GM12878 (cell line): ENCODE measurements at regions not wholly inside any gene's neighbourhood (a gene's known extent, or its start where the extent isn't known, plus 50 kb on each side); places are given as distances from the start of the nearest gene placed in this dataset.
"Not testable (repeated sequence)": the region's sequence is repeated elsewhere in the genome, so short reads cannot be mapped to it uniquely, and the experiment has no call there.

Source experiments
- ATAC-seq: fragments of 200-7000 bp; cut with Tn5 transposase; 3 replicates; pipeline ENCODE4 v1.9.1; 2020; ENCODE audit warnings: mild to moderate bottlenecking, moderate library complexity
- BruUV-seq: library from RNA; stranded (reverse); fragments of 400-500 nt; replicated peaks from 2 replicates; lab custom pipeline; 2021; lab: Mats Ljungman, UMichigan
- CTCF ChIA-PET: fragments of 300-600 bp; sonication (Branson Sonifier 250); formaldehyde crosslinking; extraction: SDS; loops from one replicate; lab custom pipeline; 2021; ENCODE audit warnings: inconsistent platforms; lab: Yijun Ruan, JAX
- POLR2A ChIA-PET: fragments of 350-600 bp; formaldehyde crosslinking; extraction: SDS; loops from one replicate; lab custom pipeline; 2021; ENCODE audit warnings: inconsistent platforms; lab: Charles Lee
- RAD21 ChIA-PET: fragments of 300-600 bp; sonication (Branson Sonifier 250); formaldehyde crosslinking; loops from one replicate; lab custom pipeline; 2023; ENCODE audit warnings: antibody characterized with exemption; ENCODE audit not compliant: unreplicated experiment; lab: Charles Lee
- SMC1A ChIA-PET: fragments of 300-600 bp; sonication (Branson Sonifier 250); formaldehyde crosslinking; loops from one replicate; lab custom pipeline; 2023; ENCODE audit not compliant: unreplicated experiment, uncharacterized antibody; lab: Charles Lee
- DNase-seq: peaks from one replicate; pipeline ENCODE4 v3.0.0-alpha.2; 2011; ENCODE audit warnings: low read depth, low spot score
- FAIRE-seq: peaks from 3 replicates; lab custom pipeline; 2011; peaks lifted over from hg19 to GRCh38; lab: Jason Lieb, UNC
- H2AFZ ChIP-seq: 2 replicates; pipeline ENCODE4 v1.6.0; 2011; ENCODE audit warnings: low read depth, low read length, control low read depth; ENCODE audit not compliant: control insufficient read depth
- H3K27ac ChIP-seq: 2 replicates; pipeline ENCODE4 v1.5.1; 2011; ENCODE audit warnings: control low read depth; ENCODE audit not compliant: control insufficient read depth, insufficient read depth
- H3K27me3 ChIP-seq, 2 experiments: replicated peaks in 1 of 2; 2 replicates each; pipeline versions ENCODE4 v1.6.0 to v1.6.1; 2011; ENCODE audit warnings: low read length in 1 of 2; ENCODE audit not compliant: control insufficient read depth in 2 of 2, insufficient read depth in 2 of 2
- H3K36me3 ChIP-seq, 2 experiments: 2 replicates each; pipeline ENCODE4 v1.5.1; 2011; ENCODE audit warnings: low read length in 1 of 2; ENCODE audit not compliant: control insufficient read depth in 2 of 2, insufficient read depth in 2 of 2
- H3K4me1 ChIP-seq: 2 replicates; pipeline ENCODE4 v1.6.1; 2011; ENCODE audit warnings: mild to moderate bottlenecking, low read length, moderate library complexity, mixed read lengths; ENCODE audit not compliant: control insufficient read depth, insufficient read depth
- H3K4me2 ChIP-seq: 2 replicates; pipeline ENCODE4 v1.6.0; 2011; ENCODE audit warnings: control low read depth; ENCODE audit not compliant: control insufficient read depth, insufficient read depth
- H3K4me3 ChIP-seq: fragments of 200-600 bp; sonication (generic); 2 replicates; pipeline ENCODE4 v1.5.1; 2016
- H3K79me2 ChIP-seq: 2 replicates; pipeline ENCODE4 v1.6.0; 2011; ENCODE audit warnings: low read length; ENCODE audit not compliant: control insufficient read depth, insufficient read depth
- H3K9ac ChIP-seq: 2 replicates; pipeline ENCODE4 v1.8.0; 2011; ENCODE audit warnings: low read length, control low read depth, mixed read lengths; ENCODE audit not compliant: control insufficient read depth, insufficient read depth
- H3K9me3 ChIP-seq: replicated peaks from 3 replicates; pipeline ENCODE4 v1.5.1; 2011; ENCODE audit warnings: mild to moderate bottlenecking, low read length; ENCODE audit not compliant: control insufficient read depth, insufficient read depth
- H4K20me1 ChIP-seq: 2 replicates; pipeline ENCODE4 v1.6.0; 2011; ENCODE audit not compliant: control insufficient read depth, insufficient read depth
- ATF2 ChIP-seq: IDR thresholded peaks from 2 replicates; pipeline ENCODE4 v1.6.1; 2012; ENCODE audit warnings: low read length, inconsistent platforms
- CHD4 ChIP-seq: fragments of 200-600 bp; sonication (generic); IDR thresholded peaks from 2 replicates; pipeline ENCODE4 v1.6.1; 2016; ENCODE audit warnings: mild to moderate bottlenecking
- CUX1 ChIP-seq: IDR thresholded peaks from 2 replicates; pipeline ENCODE4 v1.6.1; 2012; ENCODE audit warnings: improper control_type of control experiment, low read depth, low read length; ENCODE audit not compliant: insufficient replicate concordance
- E2F4 ChIP-seq: IDR thresholded peaks from 2 replicates; pipeline ENCODE4 v1.6.1; 2012; ENCODE audit warnings: low read depth, low read length, improper control_type of control experiment
- GABPA ChIP-seq: IDR thresholded peaks from 2 replicates; pipeline ENCODE4 v1.6.1; 2014; ENCODE audit warnings: antibody characterized with exemption, low read depth, mild to moderate bottlenecking, inconsistent platforms
- HCFC1 ChIP-seq: fragments of 150-350 bp; IDR thresholded peaks from 2 replicates; pipeline ENCODE4 v1.6.1; 2014; ENCODE audit warnings: low read length
- PKNOX1 ChIP-seq: fragments of 450-650 bp; IDR thresholded peaks from 2 replicates; pipeline ENCODE4 v1.6.1; 2016; ENCODE audit warnings: mild to moderate bottlenecking
- SMC3 ChIP-seq: IDR thresholded peaks from 2 replicates; pipeline ENCODE4 v1.6.1; 2011; ENCODE audit warnings: low read length, improper control_type of control experiment, borderline replicate concordance
- TCF7 ChIP-seq: IDR thresholded peaks from 2 replicates; pipeline ENCODE4 v1.6.1; 2014; ENCODE audit warnings: antibody characterized with exemption, borderline replicate concordance
- ZNF274 ChIP-seq: IDR thresholded peaks from one replicate; pipeline ENCODE4 v1.8.0; 2011; ENCODE audit not compliant: insufficient read length, insufficient read depth
- WGBS: methylation state at CpG from one replicate; pipeline ENCODE4 v1.1.6; 2016; ENCODE audit warnings: low lambda C conversion rate; ENCODE audit not compliant: insufficient replicate concordance, insufficient coverage; ENCODE audit errors: missing lambda C conversion rate; 5-methylcytosine and 5-hydroxymethylcytosine counted together
- in situ Hi-C: fragments of 300-500 bp; cut with MboI; formaldehyde crosslinking; loops from 9 replicates; pipeline ENCODE4 v1.14.3; 2018; ENCODE audit warnings: mixed read lengths
- intact Hi-C: fragments of 100-400 bp; cut with micrococcal nuclease; formaldehyde crosslinking; loops from one replicate; pipeline ENCODE4 v1.14.2; 2022; ENCODE audit not compliant: unreplicated experiment

GRCh38 chr12:25633149-25633548 is 80.1 kb upstream of the LMNTD1 start:
- SMC1A ChIA-PET, H4K20me1 ChIP-seq, H3K4me1 ChIP-seq, H3K79me2 ChIP-seq, CTCF ChIA-PET, H3K36me3 ChIP-seq, POLR2A ChIA-PET, intact Hi-C loops, in situ Hi-C loops, H3K9me3 ChIP-seq, H3K4me3 ChIP-seq, H2AFZ ChIP-seq, H3K4me2 ChIP-seq, H3K9ac ChIP-seq, H3K27me3 ChIP-seq, ATAC-seq, FAIRE-seq, H3K27ac ChIP-seq, DNase-seq, BruUV-seq, RAD21 ChIA-PET: not testable (repeated sequence)
- 75% methylated on average over 1 of the region's 1 CpG for WGBS

- H3K36me3 ChIP-seq: no peaks in the 10 kb centered on the region
- no peaks in the 10 kb centered on the region for H3K27me3 ChIP-seq
- H2AFZ ChIP-seq: no peak overlapping the region
- no peak for DNase-seq
- no peak overlapping the region for H3K9ac ChIP-seq
- no peaks in the 10 kb centered on the region for H3K9me3 ChIP-seq
- H4K20me1 ChIP-seq: no peaks in the 10 kb centered on the region
- CTCF ChIA-PET: no interaction called here
- no peak for FAIRE-seq
- intact Hi-C loops: no loop called here
- no peaks in the 10 kb centered on the region for H3K4me1 ChIP-seq
- RAD21 ChIA-PET: no interaction called here
- H3K79me2 ChIP-seq: no peaks in the 10 kb centered on the region
- no peak overlapping the region for H3K4me2 ChIP-seq
- no peak for ATAC-seq
- no peak overlapping the region for H3K4me3 ChIP-seq
- SMC1A ChIA-PET: interaction anchor here (0.7 kb wide), 1 partner anchor 625 kb away, joined by 3 read pairs; no protein-coding TSS in a partner anchor
- H3K27ac ChIP-seq: no peak overlapping the region
- in situ Hi-C loops: no loop called here
- POLR2A ChIA-PET: no interaction called here
- BruUV-seq: no TSS peak
- TF ChIP-seq ATF2 (no peak), ZNF274 (no peak), E2F4 (no peak), PKNOX1 (no peak), SMC3 (no peak), CUX1 (no peak), HCFC1 (no peak), CHD4 (no peak), GABPA (no peak), TCF7 (no peak)
These were observed 84.7 kb upstream of the LMNTD1 start for GRCh38 chr12:25637752-25638151.
